ENCODE measurements at regions not wholly inside any gene's neighbourhood (a gene's known extent, or its start where the extent isn't known, plus 50 kb on each side); places are given as distances from the start of the nearest gene placed in this dataset.

DNA sequence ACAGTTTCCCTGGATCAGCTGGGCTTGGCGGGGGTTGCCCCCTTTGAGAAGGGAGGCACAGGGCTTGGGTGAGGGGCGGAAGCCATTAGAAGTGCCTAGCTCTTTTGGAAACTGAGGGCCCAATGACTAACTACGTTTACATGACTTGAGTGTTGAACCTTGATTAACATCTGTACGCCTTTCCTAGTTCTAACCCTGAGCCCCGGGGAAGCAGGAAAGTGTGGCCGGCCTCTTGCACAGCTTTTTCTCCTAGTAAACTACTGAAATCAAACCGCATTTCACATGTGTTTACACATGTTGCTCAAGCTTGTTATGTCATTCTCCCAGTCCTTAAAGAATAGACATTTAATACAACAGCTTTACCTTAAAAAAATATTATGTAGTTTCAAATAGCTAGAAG is 1356.4 kb upstream of the TMEM132C start:
- TF ChIP-seq POLR2AphosphoS5 (IDR thresholded peaks at IDR 0.05; ENCODE audit: insufficient read depth, low read depth, low read length) (no peak), EZH2 (IDR thresholded peaks at IDR 0.05; ENCODE audit: borderline replicate concordance, low read depth, low read length, severe bottlenecking) (no peak), POLR2A (IDR thresholded peaks at IDR 0.05; ENCODE audit: low read depth, low read length) (no peak), JUN (IDR thresholded peaks at IDR 0.05; ENCODE audit: borderline replicate concordance, insufficient read depth, insufficient read length, low read depth) (no peak), FOS (IDR thresholded peaks at IDR 0.05; ENCODE audit: borderline replicate concordance, insufficient read depth, low read length) (no peak), MYC (IDR thresholded peaks at IDR 0.05; ENCODE audit: low read depth, low read length) (no peak)
- TF ChIP-seq, protein P1, sequence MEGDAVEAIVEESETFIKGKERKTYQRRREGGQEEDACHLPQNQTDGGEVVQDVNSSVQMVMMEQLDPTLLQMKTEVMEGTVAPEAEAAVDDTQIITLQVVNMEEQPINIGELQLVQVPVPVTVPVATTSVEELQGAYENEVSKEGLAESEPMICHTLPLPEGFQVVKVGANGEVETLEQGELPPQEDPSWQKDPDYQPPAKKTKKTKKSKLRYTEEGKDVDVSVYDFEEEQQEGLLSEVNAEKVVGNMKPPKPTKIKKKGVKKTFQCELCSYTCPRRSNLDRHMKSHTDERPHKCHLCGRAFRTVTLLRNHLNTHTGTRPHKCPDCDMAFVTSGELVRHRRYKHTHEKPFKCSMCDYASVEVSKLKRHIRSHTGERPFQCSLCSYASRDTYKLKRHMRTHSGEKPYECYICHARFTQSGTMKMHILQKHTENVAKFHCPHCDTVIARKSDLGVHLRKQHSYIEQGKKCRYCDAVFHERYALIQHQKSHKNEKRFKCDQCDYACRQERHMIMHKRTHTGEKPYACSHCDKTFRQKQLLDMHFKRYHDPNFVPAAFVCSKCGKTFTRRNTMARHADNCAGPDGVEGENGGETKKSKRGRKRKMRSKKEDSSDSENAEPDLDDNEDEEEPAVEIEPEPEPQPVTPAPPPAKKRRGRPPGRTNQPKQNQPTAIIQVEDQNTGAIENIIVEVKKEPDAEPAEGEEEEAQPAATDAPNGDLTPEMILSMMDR (IDR thresholded peaks at IDR 0.05; ENCODE audit: extremely low read depth in 1 of 2, insufficient read depth in 1 of 2, low read depth in 1 of 2, low read length in 2 of 2) = no peak
- TF ChIP-seq, protein P2, sequence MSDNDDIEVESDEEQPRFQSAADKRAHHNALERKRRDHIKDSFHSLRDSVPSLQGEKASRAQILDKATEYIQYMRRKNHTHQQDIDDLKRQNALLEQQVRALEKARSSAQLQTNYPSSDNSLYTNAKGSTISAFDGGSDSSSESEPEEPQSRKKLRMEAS (IDR thresholded peaks at IDR 0.05; ENCODE audit: insufficient read depth, insufficient read length) = no peak

All from endothelial cell of umbilical vein (primary cell).